Right ventricle myocardium inferior (tissue), 1 donor: ENCODE measurements at regions not wholly inside any gene's neighbourhood (a gene's known extent, or its start where the extent isn't known, plus 50 kb on each side); places are given as distances from the start of the nearest gene placed in this dataset.

Experiments used
- ATAC-seq: fragments of 200-7000 bp; cut with Tn5 transposase; one replicate; pipeline ENCODE4 v1.9.1; 2020; ENCODE audit warnings: mild to moderate bottlenecking, moderate library complexity
- DNase-seq: peaks from one replicate; pipeline ENCODE4 v3.0.0; 2021; ENCODE audit errors: missing footprints
- intact Hi-C: fragments of 100-400 bp; cut with DNase I; formaldehyde crosslinking; loops from one replicate; pipeline ENCODE4 v1.11.0; 2022
- donor health status: DM: no; HTN: yes; CAD: no; lungs with severe emphysema.

- no peak for DNase-seq
These were observed 114.8 kb upstream of the FLRT2 start for GRCh38 chr14:85415015-85415712.

GRCh38 chr14:85416771-85417170, 113.2 kb upstream of the FLRT2 start:
- DNase-seq (no peak), ATAC-seq (no peak)
- intact Hi-C loops, result no loop called here

More at GRCh38 chr14:85415015-85415712, 114.8 kb upstream of the FLRT2 start:
- intact Hi-C loops, result no loop called here
- ATAC-seq, result peak; percentile 95

DNA sequence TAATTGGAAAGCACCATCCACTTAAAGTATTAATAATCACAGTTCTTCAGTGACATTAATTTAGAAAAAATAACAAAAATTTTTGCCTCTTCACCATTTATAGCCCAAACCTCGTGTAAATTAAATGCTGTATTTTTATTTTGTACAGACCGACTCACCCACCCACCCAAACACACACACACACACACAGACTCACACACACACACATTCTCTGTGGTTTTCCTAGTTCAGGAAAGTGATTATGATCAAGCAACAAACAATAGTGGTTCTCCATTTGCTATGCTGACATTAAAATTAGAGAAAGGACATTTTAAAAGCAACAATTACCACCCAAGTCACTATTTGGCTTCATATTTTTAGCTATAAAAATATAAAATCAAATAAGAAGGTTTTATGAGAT, 112.5 kb upstream of the FLRT2 start:
- intact Hi-C loops, result no loop called here
- ATAC-seq, result no peak
- no peak for DNase-seq

DNA sequence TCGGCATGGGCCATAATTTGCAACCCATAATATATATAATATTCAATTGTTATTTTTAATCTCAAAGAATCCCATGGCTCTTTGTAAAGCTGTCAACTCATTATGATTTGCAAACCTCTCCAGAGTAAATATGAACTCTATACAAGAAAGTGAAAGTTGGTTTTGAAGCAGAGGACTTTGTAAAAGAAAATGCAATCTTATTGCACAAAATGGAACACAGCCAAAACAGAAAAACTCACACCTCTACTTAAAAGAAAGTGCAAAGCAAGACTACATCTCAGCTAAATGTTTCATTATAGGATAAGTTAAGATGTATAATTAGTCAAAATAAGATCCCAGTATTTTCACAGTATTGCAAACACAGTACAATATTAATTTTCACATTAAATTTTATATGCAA, 111.2 kb upstream of the FLRT2 start:
- DNase-seq, result no peak
- intact Hi-C loops, result no loop called here
- ATAC-seq, result no peak

DNA sequence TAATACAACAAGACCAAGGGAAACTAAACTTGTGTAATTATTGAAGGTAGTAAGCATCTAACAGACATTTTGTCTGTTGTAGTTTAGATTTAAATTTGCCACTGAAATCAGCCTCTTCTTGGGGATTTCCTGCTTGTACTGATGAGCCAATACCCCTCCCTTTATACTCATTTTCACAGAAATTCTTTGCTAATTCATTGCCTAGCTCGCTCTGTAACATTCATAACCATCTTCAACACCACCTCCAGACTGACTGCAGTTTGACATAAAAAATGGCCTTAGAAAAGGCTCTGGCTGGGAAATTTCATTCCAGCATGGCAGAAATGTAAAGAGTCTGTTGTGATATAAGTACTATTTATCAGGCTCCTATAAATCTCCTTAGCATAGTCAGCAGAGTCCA, 109.7 kb upstream of the FLRT2 start:
- intact Hi-C loops, result no loop called here
- ATAC-seq (no peak), DNase-seq (no peak)

DNA sequence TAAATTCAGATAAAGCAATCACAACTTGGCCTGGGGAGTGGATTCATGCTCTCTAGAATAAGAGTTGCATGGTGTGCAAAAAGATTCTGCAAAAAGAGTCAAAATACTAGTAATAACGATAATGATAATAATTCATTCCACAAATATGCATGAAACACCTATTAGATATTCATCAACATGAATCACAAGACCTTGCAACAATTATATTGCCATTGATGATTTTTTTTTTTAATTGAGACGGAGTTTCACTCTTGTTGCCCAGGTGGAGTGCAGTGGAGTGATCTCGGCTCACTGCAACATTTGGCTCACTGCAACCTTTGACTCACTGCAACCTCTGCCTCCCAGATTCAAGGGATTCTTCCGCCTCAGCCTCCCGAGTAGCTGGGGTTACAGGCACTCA, 109.2 kb upstream of the FLRT2 start:
- intact Hi-C loops, result no loop called here
- no peak for DNase-seq
- no peak for ATAC-seq

DNA sequence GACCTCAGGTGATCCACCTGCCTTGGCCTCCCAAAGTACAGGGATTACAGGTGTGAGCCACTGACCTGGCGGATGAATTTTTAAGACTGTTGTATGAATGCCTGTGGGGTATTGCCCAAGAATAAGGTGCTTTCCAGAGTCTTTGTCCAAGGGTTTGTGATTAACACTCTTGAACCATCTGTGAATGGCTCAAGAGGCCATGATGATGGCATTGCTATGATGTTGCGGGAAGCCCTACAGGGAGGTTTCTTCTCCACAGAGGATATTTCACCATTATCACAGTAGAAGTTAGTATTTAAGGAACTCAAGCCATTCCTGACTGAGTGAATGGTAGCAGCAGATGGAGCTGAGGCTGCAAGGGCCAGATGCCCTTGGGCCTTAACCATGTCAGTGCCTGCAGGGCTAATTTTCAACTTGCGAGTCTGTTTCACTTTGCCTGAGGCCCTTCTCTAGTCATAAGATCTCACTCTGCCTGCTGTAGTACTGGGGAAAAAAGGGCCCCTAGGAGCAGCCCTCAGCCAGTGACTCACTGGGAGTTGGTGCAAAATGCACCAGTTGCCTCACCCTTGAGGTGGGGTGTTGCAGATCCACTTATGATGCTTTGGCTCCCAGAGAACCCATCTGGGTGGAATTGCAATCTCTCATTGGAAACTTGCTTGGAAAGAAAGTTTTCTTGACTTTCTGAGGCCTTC, 108.6 kb upstream of the FLRT2 start:
- no peak for DNase-seq
- intact Hi-C loops, result no loop called here
- ATAC-seq, result no peak

DNA sequence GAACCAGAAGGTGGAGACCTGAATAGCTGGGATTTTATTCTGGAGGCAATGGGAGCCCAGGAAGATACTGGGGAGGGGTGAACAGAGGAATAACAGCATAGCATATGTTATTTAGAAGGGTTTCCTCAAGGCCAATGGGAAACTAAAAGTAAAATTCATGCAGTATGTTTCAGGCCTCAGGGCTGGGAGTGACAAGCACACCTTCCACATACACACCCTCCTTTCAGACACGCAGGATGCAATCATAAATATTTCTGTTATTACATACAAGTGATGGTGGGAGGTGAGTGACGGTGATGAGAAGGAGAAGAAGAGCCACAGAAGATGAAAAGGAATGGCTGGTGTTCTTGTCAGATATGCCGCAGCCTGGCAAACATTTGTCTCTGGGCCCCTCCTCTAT, 106.1 kb upstream of the FLRT2 start:
- no peak for DNase-seq
- intact Hi-C loops, result no loop called here
- no peak for ATAC-seq

DNA sequence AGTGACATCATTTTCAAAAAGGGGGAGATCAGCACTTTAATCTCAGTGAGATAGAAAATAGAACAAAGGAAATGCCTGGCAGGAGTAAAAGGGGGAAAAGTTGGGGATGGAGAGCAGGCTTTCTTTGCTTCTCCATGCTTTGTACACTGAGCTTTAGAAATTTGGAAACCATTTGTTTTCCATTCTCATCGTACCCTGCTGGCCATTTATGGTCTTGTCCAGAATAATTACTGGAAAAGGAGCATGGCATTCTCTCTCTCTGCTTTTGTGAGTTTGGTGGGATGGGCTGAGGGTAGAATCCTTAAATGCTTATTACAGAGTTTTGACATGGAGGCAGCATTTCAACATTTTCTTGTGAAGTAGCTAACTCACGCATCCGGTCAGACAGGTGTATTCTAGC, 104.4 kb upstream of the FLRT2 start:
- intact Hi-C loops, result no loop called here
- ATAC-seq, result no peak
- no peak for DNase-seq

GRCh38 chr14:85426068-85426935, 103.6 kb upstream of the FLRT2 start:
- DNase-seq (no peak), ATAC-seq (no peak)
- intact Hi-C loops, result no loop called here

GRCh38 chr14:85428926-85429325, 101.0 kb upstream of the FLRT2 start:
- intact Hi-C loops, result no loop called here
- DNase-seq (no peak), ATAC-seq (no peak)

- ATAC-seq, result no peak
- intact Hi-C loops, result no loop called here
- no peak for DNase-seq
These were observed 92.8 kb upstream of the FLRT2 start for GRCh38 chr14:85437148-85437547.

- no peak for ATAC-seq
- DNase-seq, result no peak
- intact Hi-C loops, result no loop called here
These were observed 91.9 kb upstream of the FLRT2 start for GRCh38 chr14:85438001-85438400.

DNA sequence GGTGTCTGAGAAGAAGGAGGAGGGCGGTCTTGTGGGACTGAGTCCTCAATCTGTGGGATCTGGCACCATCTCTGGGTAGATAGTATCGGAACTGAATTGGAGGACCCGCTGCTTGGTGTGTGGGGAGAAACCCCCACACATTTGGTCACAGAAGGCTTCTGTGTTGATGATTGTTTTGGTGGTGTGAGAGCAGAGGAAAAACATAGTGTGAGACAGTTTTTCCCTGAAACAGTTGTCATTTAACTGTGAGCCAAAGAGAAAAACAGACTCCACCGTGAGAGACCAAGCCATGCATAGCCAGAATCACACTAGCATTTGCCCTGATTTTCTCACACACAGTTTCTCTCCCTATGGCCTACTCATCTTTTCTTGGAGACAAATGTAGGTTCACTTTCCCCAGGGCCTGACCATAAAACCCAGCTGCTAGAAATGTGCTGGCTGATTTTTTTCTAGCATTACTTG, 91.4 kb upstream of the FLRT2 start:
- ATAC-seq, result no peak
- DNase-seq, result no peak

DNA sequence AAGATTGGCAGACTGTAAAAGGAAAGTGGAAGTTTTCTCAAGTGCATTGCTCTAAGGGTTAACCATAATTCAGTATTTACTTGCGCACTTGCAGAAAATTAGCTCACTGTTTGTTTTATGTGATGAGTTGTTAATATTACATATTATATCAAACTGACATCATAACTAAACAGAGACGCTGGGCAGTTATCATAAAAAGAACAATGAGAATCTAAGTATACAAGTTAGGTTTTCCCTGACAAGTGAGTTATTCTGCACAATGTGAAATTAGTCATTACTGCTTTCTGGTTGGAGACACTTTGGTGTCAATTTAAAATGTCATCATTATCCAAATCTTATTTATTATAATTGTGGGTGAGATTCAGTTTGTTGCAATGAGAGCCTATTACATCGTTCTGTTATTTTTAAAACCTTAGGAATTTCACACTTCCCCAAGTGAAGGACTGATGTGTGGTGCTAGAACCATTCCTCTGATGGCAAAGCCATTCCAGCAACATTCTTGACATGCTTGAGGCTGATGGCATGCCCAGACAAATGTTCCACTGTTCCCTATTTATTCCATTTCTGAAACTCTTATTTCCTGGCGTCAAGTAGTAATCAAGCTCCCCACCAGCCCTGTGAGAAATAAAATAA, 90.1 kb upstream of the FLRT2 start:
- no peak for DNase-seq
- peak; percentile 62 for ATAC-seq
- intact Hi-C loops, result no loop called here

More for the DNA sequence above, 91.4 kb upstream of the FLRT2 start:
- intact Hi-C loops, result no loop called here

- ATAC-seq, result no peak
- intact Hi-C loops, result no loop called here
These were observed 87.9 kb upstream of the FLRT2 start for GRCh38 chr14:85441909-85442643.

GRCh38 chr14:85442996-85443395, 86.9 kb upstream of the FLRT2 start:
- DNase-seq, result no peak
- intact Hi-C loops, result no loop called here

More at GRCh38 chr14:85441909-85442643, 87.9 kb upstream of the FLRT2 start:
- DNase-seq, result no peak

DNA sequence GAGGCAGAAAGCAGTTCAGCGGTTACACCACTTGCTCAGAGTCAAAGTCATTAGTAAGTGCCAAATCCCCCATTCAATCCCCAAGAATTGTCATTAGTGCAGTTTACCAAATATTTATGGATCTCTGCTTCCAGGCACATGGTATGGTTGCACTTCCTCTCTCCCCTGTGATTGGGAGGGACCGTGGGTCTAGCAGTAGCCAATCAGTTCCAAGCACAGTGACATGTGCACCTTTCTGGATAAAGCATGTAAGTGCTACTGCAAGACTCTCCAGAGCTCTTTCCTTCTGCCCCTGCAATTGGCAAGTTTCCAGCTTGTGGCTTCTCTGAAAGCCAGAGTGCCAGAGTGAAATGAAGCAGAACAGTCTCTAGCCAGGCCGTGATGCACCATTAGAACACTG, 85.3 kb upstream of the FLRT2 start:
- intact Hi-C loops, result no loop called here
- no peak for ATAC-seq
- DNase-seq, result no peak

More at GRCh38 chr14:85442996-85443395, 86.9 kb upstream of the FLRT2 start:
- ATAC-seq, result no peak
